ENCODE measurements at regions not wholly inside any gene's neighbourhood (a gene's known extent, or its start where the extent isn't known, plus 50 kb on each side); places are given as distances from the start of the nearest gene placed in this dataset.

DNA sequence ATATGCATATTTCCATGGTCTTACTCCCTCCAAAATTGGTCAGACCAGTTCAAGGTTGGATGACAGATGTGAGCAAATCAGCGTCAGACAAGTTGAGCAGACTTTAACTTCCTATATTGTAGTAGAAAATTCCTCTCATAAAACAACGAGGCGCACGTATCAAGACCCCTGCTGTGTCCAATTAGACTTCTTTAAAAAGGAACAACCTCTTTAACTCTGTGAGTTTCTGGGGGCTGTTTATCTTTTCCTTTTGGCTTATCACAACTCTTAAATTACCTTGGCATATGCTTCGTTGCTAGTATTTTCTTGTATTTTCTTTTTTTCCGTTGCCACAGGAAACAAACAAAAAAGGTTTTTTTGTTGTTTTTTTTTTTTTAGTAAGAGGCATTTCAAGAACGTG lies 398.2 kb upstream of the WWC1 start:
- DNase-seq (ENCODE audit: low spot score), result no peak
- Histone ChIP-seq H3K27ac (no peak overlapping the region), H3K4me3 (no peak overlapping the region)
- TF ChIP-seq, protein P1, sequence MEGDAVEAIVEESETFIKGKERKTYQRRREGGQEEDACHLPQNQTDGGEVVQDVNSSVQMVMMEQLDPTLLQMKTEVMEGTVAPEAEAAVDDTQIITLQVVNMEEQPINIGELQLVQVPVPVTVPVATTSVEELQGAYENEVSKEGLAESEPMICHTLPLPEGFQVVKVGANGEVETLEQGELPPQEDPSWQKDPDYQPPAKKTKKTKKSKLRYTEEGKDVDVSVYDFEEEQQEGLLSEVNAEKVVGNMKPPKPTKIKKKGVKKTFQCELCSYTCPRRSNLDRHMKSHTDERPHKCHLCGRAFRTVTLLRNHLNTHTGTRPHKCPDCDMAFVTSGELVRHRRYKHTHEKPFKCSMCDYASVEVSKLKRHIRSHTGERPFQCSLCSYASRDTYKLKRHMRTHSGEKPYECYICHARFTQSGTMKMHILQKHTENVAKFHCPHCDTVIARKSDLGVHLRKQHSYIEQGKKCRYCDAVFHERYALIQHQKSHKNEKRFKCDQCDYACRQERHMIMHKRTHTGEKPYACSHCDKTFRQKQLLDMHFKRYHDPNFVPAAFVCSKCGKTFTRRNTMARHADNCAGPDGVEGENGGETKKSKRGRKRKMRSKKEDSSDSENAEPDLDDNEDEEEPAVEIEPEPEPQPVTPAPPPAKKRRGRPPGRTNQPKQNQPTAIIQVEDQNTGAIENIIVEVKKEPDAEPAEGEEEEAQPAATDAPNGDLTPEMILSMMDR (IDR thresholded peaks at IDR 0.05), result no peak

DNA sequence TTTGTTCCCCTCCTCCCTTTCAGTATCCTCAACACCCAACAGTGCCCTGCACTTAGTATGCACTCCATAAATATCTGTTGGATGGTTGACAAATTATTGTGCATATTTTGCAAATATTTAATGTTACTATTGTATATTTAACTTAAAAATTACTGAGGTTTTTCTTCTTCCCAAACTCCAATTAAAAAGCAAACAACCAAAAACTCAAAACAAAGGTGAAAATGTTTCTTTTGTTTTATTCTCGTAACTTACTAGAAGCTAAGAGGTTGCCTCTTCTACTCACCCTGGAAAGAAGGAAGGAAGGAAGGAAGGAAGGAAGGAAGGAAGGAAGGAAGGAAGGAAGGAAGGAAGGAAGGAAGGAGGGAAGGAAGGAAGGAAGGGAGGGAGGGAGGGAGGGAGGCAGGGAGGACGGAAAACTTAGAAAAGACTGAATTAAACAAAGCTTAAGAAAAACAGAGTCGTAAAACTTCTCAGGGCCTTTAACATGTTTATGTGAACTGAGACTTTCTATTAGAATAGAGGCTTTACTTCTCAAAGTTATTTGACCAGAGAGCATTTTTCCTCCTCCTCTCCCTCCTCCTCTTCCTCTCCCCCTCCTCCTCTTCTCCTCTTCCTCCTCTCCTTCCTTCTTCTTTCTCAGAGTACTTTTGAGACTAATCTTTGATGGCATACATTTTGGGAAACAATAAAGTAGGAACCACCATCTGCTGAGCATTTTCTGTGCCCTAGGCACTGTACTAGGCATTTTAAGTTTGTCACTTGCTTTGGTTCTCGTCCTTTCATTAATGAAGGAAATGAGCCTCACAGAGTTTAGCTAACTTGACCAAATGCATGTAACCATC lies 396.6 kb upstream of the WWC1 start:
- Histone ChIP-seq H3K27ac (no peak overlapping the region), H3K4me3 (no peak overlapping the region)
- DNase-seq (ENCODE audit: low spot score), result no peak
- TF ChIP-seq, protein P1 (IDR thresholded peaks at IDR 0.05), result no peak

DNA sequence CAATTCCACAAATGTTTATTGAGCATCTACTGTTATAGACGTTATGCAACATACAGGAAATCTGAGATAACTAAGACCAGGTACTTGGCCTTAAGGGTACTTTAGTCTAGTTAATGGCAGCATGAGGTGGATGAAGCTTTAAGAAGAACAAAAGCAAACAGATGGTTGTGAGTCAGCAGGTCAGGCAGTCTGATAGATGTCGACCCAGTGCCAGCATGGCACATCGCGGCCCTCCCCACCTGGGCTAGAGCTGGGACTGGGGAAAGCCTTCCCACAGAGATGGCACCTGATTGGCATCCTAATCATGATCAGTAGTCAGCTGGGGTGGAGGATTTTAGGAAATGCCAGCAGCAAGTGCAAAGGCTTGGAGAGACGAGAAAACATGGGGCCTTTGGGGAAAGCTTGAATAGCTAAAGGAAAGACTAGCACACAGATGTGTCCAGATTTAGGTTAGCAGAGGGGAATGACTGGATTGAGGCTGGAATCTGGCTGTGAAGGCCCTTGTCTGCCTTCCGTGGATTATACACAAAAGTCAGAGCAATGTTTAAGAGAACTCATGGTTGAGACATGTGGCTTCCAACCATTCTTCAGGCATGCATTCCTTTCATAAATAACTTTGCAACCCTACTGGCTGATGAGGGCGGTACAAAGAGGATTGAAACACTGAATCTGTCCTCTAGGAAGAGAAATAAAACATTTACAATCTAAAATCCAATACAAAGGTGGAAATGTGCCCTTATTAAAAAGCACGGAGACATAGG lies 395.4 kb upstream of the WWC1 start:
- no peak for DNase-seq (ENCODE audit: low spot score)
- TF ChIP-seq, protein P1 (IDR thresholded peaks at IDR 0.05), result no peak
- no peak overlapping the region for H3K4me3 ChIP-seq
- H3K27ac ChIP-seq, result no peak overlapping the region

GRCh38 chr5:167896814-167897213 lies 394.6 kb upstream of the WWC1 start:
- no peak overlapping the region for H3K27ac ChIP-seq
- DNase-seq (ENCODE audit: low spot score), result no peak
- TF ChIP-seq, protein P1 (IDR thresholded peaks at IDR 0.05), result no peak
- H3K4me3 ChIP-seq, result no peak overlapping the region

DNA sequence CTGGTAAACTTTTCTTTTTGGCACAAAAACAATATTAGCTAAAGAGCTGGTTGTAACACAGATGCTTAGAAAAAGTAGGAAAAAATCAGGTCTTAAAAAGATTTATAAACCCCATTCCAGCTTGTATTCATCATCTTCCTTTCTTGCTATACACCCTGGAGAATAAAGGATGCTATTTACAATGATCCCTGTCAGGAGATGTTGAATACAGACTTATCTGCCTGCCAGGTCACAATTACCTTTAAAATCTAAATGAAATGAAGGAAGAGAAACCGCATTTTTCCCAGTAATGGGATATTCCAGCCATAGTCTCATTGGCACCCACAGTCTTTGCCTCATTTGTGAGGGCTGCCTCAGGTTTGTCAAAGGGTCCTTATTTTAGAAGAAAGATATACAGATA lies 394.1 kb upstream of the WWC1 start:
- TF ChIP-seq, protein P1 (IDR thresholded peaks at IDR 0.05), result no peak
- Histone ChIP-seq H3K4me3 (no peak overlapping the region), H3K27ac (no peak overlapping the region)
- DNase-seq (ENCODE audit: low spot score), result no peak

DNA sequence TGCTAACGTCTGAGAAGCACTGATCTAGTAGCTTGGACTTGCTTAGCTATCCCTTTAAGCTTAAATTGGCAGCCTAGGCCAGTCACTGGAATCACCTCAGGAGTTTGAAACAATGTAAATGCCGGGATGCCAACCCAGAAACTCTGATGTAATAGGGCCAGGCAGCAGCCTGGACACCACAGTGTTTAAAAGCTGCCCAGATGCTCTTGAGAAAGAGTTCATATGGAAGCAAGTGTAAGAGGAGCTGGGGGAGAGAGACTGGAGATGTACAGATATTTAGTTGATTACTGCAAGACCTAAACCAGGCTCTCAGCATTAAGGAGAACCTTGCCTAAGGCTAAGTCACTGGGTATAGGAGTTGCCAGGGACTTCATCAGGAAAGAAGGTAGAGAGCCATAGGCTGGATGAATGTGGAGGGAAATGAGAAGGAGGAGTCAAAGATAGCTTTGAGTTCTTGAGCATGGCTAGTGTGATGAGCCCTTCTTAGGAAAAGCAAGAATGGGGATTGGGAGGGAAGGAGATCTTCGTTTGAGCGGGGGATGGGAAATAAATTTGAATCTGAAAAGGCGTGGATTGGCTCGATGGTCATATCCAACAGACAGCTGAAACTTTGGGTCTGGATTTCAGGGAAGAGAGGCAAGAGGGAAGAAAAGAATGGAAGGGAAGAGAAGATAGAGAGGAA lies 392.9 kb upstream of the WWC1 start:
- no peak for DNase-seq (ENCODE audit: low spot score)
- Histone ChIP-seq H3K4me3 (no peak overlapping the region), H3K27ac (no peak overlapping the region)
- TF ChIP-seq, protein P1 (IDR thresholded peaks at IDR 0.05), result no peak
